HG02970 (cell line): ENCODE measurements at regions not wholly inside any gene's neighbourhood (a gene's known extent, or its start where the extent isn't known, plus 50 kb on each side); places are given as distances from the start of the nearest gene placed in this dataset.
"Not testable (repeated sequence)": the region's sequence is repeated elsewhere in the genome, so short reads cannot be mapped to it uniquely, and the experiment has no call there.

Source experiments
- ATAC-seq: cut with Tn5 transposase; IDR thresholded peaks from one replicate; pipeline ENCODE4 v1.9.1; 2021; ENCODE audit warnings: mild to moderate bottlenecking, moderate library complexity, moderate number of reproducible peaks; ENCODE audit not compliant: unreplicated experiment, low FRiP score

GRCh38 chr11:49798206-49798837, 153.9 kb upstream of the OR4C13 start:
- not testable (repeated sequence) for ATAC-seq

DNA sequence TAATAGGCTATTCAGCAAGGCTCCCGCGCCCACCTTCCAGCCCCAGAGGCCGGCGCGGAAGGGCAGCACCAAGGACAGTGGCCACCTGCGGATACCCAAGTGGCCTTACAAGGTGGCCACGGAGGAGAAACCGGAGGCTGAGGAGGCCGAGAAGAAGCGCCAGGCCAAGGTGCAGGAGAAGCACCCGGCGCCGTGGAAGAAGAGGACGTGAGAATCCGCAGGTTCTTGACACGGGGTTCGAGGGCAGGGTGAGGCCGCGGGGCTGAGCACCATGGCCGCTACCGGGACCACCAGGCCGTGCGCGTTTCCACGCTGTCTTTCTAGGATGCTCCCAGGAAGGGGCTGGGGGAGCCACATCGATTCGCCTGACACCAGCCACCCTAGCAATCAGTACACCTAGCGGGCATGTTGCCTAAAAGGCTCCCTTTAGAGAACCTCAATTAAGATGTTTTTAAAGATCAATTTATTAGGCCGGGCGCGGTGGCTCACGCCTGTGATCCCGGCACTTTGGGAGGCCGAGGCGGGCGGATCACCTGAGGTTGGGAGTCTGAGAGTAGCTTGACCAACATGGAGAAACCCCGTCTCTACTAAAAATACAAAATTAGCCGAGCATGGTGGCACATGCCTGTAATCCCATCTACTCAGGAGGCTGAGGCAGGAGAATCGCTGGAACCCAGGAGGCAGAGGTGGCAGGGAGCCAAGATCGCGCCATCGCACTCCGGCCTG, 134.3 kb upstream of the OR4C13 start:
- ATAC-seq = not testable (repeated sequence)

DNA sequence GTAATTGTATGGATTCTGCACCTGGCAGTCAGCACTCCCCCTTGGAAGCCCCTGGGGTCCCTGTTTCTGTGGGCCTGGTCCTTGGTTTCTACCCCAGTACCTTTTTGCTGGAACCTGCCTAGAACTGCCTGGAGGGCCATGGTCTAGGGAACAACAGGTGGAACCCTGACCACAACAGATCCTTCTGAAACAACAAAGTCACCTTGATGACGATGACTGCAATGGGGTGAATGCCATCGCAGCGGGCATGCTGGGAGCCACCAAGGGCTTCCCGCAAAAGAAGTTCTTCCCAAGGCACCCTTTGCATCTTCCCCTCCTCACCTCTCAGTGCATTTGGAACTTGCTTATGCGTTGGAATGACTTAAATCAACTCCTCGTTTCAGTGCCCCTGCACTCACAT, 129.0 kb upstream of the OR4C13 start:
- not testable (repeated sequence) for ATAC-seq

DNA sequence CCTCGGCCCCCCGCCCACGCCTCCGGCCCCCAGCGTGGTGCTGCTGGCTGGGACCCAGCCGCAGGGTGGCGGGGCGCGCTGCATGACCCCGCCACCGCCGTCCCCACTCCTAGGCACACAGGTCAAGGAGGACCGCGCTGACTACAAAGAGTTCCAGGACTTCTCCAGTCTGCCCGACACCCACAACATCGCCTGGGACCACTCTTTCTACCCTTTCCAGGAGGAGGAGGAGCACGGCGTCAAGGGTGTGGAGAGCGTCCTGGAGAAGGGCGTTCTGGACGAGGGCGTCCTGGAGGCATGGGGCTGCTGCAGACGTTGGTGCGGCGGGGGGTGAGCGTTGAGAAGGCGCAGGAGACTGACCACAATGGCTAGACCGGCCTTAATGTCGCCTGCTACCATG, 101.7 kb upstream of the OR4C13 start:
- ATAC-seq = not testable (repeated sequence)

DNA sequence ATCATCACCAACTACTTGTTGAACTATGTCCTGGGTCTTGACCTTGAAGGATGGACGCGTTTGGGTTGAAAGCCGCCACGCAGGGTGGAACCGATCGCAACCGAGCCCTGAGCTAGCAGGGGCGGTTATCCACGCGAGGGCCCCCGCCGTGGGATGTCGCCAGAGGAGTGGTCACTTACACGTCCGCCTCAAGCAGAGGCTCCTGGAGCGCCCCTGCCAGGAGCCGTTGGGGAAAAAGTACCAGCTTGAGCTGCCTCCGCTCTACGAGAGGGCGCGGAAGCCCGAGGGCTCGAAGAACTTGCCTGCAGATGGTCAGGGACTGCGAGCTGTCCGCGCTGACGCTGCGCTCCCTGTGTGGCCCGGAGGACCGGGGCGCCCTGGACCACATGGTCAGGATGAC, 100.7 kb upstream of the OR4C13 start:
- no peak for ATAC-seq

GRCh38 chr11:49851971-49852389, 100.2 kb upstream of the OR4C13 start:
- no peak for ATAC-seq

GRCh38 chr11:49888875-49889274, 63.3 kb upstream of the OR4C13 start:
- ATAC-seq = not testable (repeated sequence)

DNA sequence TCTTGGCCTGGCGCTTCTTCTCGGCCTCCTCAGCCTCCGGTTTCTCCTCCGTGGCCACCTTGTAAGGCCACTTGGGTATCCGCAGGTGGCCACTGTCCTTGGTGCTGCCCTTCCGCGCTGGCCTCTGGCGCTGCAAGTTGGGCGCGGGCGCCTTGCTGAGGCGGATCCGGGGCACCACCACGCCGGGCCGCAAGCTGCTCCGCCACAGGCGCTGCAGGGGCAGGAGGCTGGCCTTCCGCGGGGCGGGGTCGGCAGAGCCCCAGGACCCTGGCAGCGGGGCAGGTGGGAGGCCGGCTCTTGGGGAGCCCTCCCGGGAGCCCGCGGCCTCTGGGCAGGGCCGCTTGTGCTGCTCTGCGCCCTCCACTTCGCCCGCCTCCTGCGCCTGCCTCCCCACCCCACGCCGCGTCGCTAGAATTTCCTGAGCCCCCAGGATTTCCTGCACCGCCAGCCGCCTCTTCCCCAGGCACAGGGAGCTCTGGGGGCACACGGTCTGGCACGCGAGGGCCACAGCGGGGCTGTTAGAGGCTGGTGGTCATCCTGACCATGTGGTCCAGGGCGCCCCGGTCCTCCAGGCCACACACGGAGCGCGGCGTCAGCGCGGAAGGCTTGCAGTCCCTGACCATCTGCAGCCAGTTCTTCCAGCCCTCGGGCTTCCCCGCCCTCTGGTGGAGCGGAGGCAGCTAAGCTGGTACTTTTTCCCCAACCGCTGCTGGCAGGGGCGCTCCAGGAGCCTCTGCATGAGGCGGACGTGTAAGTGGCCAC, 60.1 kb upstream of the OR4C13 start:
- ATAC-seq = not testable (repeated sequence)

DNA sequence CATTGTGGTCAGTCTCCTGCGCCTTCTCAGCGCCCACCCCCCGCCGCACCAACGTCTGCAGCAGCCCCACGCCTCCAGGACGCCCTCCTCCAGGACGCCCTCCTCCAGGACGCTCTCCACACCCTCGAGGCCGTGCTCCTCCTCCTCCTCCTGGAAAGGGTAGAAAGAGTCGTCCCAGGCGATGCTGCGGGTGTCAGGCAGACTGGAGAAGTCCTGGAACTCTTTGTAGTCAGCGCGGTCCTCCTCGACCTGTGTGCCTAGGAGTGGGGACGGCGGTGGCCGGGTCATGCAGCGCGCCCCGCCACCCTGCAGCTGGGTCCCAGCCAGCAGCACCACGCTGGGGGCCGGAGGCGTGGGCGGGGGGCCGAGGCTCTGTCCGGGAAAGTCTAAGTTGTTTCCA, 58.7 kb upstream of the OR4C13 start:
- not testable (repeated sequence) for ATAC-seq
